Limb (tissue), 2 donors: ENCODE measurements at regions not wholly inside any gene's neighbourhood (a gene's known extent, or its start where the extent isn't known, plus 50 kb on each side); places are given as distances from the start of the nearest gene placed in this dataset.

Experiments
- DNase-seq, 2 donors: peaks; one replicate each; pipeline ENCODE4 v3.0.0-alpha.2; 2016; ENCODE audit errors: extremely low spot score in 2 of 2

- no peak for DNase-seq
These were observed 204.4 kb downstream of the SAMD5 start for GRCh38 chr6:147712841-147713240.

GRCh38 chr6:147715035-147715434 lies 206.5 kb downstream of the SAMD5 start:
- DNase-seq = no peak

GRCh38 chr6:147716434-147716833 lies 207.9 kb downstream of the SAMD5 start:
- no peak for DNase-seq

- peak in 1 of 2 donors; percentile 40 for DNase-seq
These were observed 209.5 kb downstream of the SAMD5 start for GRCh38 chr6:147717991-147718390.

- no peak for DNase-seq
These were observed 213.7 kb downstream of the SAMD5 start for GRCh38 chr6:147722158-147722557.

- no peak for DNase-seq
These were observed 216.0 kb downstream of the SAMD5 start for GRCh38 chr6:147724454-147724853.

- no peak for DNase-seq
These were observed 217.9 kb downstream of the SAMD5 start for GRCh38 chr6:147726342-147726741.

GRCh38 chr6:147728903-147729302 lies 220.4 kb downstream of the SAMD5 start:
- DNase-seq = no peak

- no peak for DNase-seq
These were observed 225.2 kb downstream of the SAMD5 start for GRCh38 chr6:147733686-147734085.

- DNase-seq = no peak
These were observed 225.7 kb downstream of the SAMD5 start for GRCh38 chr6:147734151-147734550.

- no peak for DNase-seq
These were observed 227.4 kb downstream of the SAMD5 start for GRCh38 chr6:147735924-147736323.

- no peak for DNase-seq
These were observed 228.6 kb downstream of the SAMD5 start for GRCh38 chr6:147737115-147737514.

- no peak for DNase-seq
These were observed 229.6 kb downstream of the SAMD5 start for GRCh38 chr6:147738099-147738498.

GRCh38 chr6:147738516-147739162 lies 230.1 kb downstream of the SAMD5 start:
- peak; percentile 65 to 73 for DNase-seq

- DNase-seq = no peak
These were observed 231.8 kb downstream of the SAMD5 start for GRCh38 chr6:147740326-147740725.

GRCh38 chr6:147740916-147741315 lies 232.4 kb downstream of the SAMD5 start:
- no peak for DNase-seq

- peak; percentile 43 to 47 for DNase-seq
These were observed 232.9 kb downstream of the SAMD5 start for GRCh38 chr6:147741389-147741788.

GRCh38 chr6:147742440-147742839 lies 233.9 kb downstream of the SAMD5 start:
- DNase-seq = no peak

GRCh38 chr6:147744012-147744411 lies 235.5 kb downstream of the SAMD5 start:
- no peak for DNase-seq

- DNase-seq = no peak
These were observed 240.8 kb downstream of the SAMD5 start for GRCh38 chr6:147749331-147749730.

GRCh38 chr6:147750413-147750812 lies 241.9 kb downstream of the SAMD5 start:
- DNase-seq = no peak

- no peak for DNase-seq
These were observed 242.7 kb downstream of the SAMD5 start for GRCh38 chr6:147751232-147751631.

GRCh38 chr6:147752689-147753403 lies 244.4 kb downstream of the SAMD5 start:
- DNase-seq = no peak
